Nephron (organoid): ENCODE measurements at regions not wholly inside any gene's neighbourhood (a gene's known extent, or its start where the extent isn't known, plus 50 kb on each side); places are given as distances from the start of the nearest gene placed in this dataset.
"Not testable (repeated sequence)": the region's sequence is repeated elsewhere in the genome, so short reads cannot be mapped to it uniquely, and the experiment has no call there.

Source experiments
- H3K27ac Mint-ChIP-seq, 3 experiments: 2 replicates each; pipeline ENCODE4 v1.8.0; 2020; ENCODE audit warnings: mixed read lengths in 3 of 3, mild to moderate bottlenecking in 2 of 3, moderate library complexity in 1 of 3
- H3K27me3 Mint-ChIP-seq: 2 replicates; pipeline ENCODE4 v1.8.0; 2021; ENCODE audit warnings: low read depth, mild to moderate bottlenecking, moderate library complexity, mixed read lengths
- H3K36me3 Mint-ChIP-seq: 2 replicates; pipeline ENCODE4 v1.8.0; 2020; ENCODE audit warnings: low read depth, mixed read lengths
- H3K4me1 Mint-ChIP-seq: 2 replicates; pipeline ENCODE4 v1.8.0; 2020; ENCODE audit warnings: mixed read lengths
- H3K4me3 Mint-ChIP-seq, 3 experiments: 2 replicates each; pipeline ENCODE4 v1.8.0; 2020; ENCODE audit warnings: mild to moderate bottlenecking in 3 of 3, mixed read lengths in 3 of 3, moderate library complexity in 2 of 3
- H3K9me3 Mint-ChIP-seq: 2 replicates; pipeline ENCODE4 v1.8.0; 2020; ENCODE audit warnings: mixed read lengths
- TF ChIP-seq, protein P1 (sequence below), 3 experiments: fragments of 200-600 bp; sonication (generic); IDR thresholded peaks; one replicate each; pipeline ENCODE4 v1.5.0; 2021; ENCODE audit warnings: antibody characterized with exemption in 3 of 3; ENCODE audit not compliant: unreplicated experiment in 3 of 3

- peaks cover 29% of the 10 kb centered on the region for H3K9me3 Mint-ChIP-seq
- not testable (repeated sequence) for H3K4me1 Mint-ChIP-seq, H3K36me3 Mint-ChIP-seq, H3K4me3 Mint-ChIP-seq, H3K27me3 Mint-ChIP-seq, H3K27ac Mint-ChIP-seq
Measured at GRCh38 chr22:16730894-16731293, 94.3 kb downstream of the XKR3 start.

DNA sequence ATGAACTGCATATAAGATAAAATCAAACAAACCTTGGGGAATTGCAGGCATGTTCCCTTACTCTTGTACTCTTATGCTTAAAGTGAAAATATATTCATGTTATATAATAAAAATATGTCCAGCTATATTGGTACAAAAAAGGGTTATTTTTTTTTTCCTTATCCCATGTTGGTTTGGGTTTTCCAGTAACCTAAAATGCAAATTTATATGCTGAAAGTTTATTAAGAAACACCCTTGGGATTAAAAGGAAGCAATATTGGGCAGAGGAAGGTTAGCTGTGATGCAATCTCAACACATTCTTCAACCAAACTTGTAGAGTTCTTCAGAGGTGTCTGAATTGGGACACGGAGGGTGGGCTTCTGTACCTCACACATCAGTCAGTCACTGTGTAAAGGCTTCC, 97.7 kb downstream of the XKR3 start:
- H3K27me3 Mint-ChIP-seq, H3K4me3 Mint-ChIP-seq, H3K27ac Mint-ChIP-seq, H3K36me3 Mint-ChIP-seq, H3K4me1 Mint-ChIP-seq: not testable (repeated sequence)
- H3K9me3 Mint-ChIP-seq = peaks cover 29% of the 10 kb centered on the region

- H3K4me3 Mint-ChIP-seq, H3K4me1 Mint-ChIP-seq, H3K36me3 Mint-ChIP-seq, H3K27me3 Mint-ChIP-seq, H3K27ac Mint-ChIP-seq: not testable (repeated sequence)
- peaks cover 25% of the 10 kb centered on the region for H3K9me3 Mint-ChIP-seq
Measured at GRCh38 chr22:16723241-16723640, 102.0 kb downstream of the XKR3 start.

GRCh38 chr22:16722564-16722963, 102.6 kb downstream of the XKR3 start:
- H3K9me3 Mint-ChIP-seq = peaks cover 29% of the 10 kb centered on the region
- H3K4me3 Mint-ChIP-seq, H3K27me3 Mint-ChIP-seq, H3K36me3 Mint-ChIP-seq, H3K27ac Mint-ChIP-seq, H3K4me1 Mint-ChIP-seq: not testable (repeated sequence)

- peaks cover 27% of the 10 kb centered on the region for H3K9me3 Mint-ChIP-seq
- no peaks in the 10 kb centered on the region for H3K36me3 Mint-ChIP-seq
- H3K4me3 Mint-ChIP-seq = no peak overlapping the region
- no peak overlapping the region for H3K27ac Mint-ChIP-seq
- no peaks in the 10 kb centered on the region for H3K4me1 Mint-ChIP-seq
- TF ChIP-seq, protein P1, sequence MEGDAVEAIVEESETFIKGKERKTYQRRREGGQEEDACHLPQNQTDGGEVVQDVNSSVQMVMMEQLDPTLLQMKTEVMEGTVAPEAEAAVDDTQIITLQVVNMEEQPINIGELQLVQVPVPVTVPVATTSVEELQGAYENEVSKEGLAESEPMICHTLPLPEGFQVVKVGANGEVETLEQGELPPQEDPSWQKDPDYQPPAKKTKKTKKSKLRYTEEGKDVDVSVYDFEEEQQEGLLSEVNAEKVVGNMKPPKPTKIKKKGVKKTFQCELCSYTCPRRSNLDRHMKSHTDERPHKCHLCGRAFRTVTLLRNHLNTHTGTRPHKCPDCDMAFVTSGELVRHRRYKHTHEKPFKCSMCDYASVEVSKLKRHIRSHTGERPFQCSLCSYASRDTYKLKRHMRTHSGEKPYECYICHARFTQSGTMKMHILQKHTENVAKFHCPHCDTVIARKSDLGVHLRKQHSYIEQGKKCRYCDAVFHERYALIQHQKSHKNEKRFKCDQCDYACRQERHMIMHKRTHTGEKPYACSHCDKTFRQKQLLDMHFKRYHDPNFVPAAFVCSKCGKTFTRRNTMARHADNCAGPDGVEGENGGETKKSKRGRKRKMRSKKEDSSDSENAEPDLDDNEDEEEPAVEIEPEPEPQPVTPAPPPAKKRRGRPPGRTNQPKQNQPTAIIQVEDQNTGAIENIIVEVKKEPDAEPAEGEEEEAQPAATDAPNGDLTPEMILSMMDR (IDR thresholded peaks at IDR 0.05; ENCODE audit: unreplicated experiment in 3 of 3) = no peak
- H3K27me3 Mint-ChIP-seq = no peaks in the 10 kb centered on the region
Measured at GRCh38 chr22:16721961-16722360, 103.2 kb downstream of the XKR3 start.

DNA sequence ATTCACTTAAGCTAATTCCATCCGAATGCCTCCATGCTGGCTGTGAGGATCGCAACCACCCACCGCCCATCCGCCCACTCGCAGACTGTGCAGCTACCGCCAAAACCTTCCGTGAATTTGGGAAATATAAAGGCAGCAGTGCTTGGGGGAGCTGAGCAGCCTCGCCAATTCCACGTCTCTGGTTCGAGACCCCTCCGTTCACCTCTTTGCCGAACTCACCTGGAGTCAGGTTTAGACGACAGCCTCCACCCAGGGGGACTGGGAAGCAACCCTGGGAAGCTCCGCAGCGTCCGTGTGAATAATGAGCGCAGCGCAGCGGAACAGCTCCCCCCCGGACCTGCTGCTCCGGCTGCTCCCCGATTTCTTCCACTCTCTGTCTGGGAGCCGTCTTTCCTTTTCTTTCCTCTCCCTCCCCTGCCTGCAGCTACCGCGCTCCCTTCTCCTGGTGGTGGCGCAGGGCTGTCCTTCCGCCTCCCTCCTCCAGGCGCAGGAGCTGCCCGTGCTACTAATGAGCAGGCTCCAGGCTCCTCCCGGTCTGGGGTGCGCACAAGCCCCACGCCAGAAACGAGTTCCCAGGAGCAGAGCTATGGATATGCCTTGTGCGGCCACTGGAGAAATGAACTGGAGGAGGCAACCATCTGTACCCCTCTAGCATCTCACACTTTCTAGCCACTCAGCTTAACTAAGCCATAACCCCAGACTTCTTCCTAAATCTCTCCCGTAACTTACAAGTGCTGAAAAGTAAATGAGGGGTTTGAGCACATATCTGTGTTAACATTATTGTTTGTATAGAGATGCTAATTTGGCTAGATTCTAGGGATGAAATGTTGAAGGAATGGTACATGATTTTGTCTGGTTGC, 107.3 kb downstream of the XKR3 start:
- no peaks in the 10 kb centered on the region for H3K36me3 Mint-ChIP-seq
- no peak overlapping the region for H3K4me3 Mint-ChIP-seq
- no peaks in the 10 kb centered on the region for H3K27me3 Mint-ChIP-seq
- H3K4me1 Mint-ChIP-seq = no peaks in the 10 kb centered on the region
- no peak overlapping the region for H3K27ac Mint-ChIP-seq
- TF ChIP-seq, protein P1 (IDR thresholded peaks at IDR 0.05; ENCODE audit: unreplicated experiment in 3 of 3) = no peak
- H3K9me3 Mint-ChIP-seq = peaks cover 20% of the 10 kb centered on the region

DNA sequence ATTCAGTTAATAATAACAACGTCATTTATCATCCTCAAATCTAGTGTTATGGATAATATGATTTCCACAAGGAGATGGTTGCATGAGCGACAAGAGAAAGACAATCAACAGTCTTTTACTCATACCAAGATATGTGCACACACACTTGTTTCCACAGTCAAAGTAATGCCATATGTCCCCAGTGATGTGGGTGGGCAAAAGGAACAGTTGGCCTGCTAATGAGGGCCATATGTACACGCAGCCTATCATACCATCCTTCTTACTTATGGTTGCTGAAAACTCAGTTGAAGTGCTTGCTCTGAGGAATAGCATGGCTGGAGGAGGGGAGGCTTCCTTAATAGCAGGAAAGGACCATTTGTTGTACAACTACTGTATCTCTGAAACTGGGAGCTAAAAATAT, 110.6 kb downstream of the XKR3 start:
- not testable (repeated sequence) for H3K4me1 Mint-ChIP-seq, H3K27ac Mint-ChIP-seq, H3K27me3 Mint-ChIP-seq, H3K4me3 Mint-ChIP-seq, H3K36me3 Mint-ChIP-seq
- H3K9me3 Mint-ChIP-seq = peaks cover 24% of the 10 kb centered on the region

- not testable (repeated sequence) for H3K4me1 Mint-ChIP-seq
- H3K9me3 Mint-ChIP-seq = peaks cover 62% of the 10 kb centered on the region
Measured at GRCh38 chr22:16702318-16702870, 109.8 kb upstream of the CCT8L2 start.

GRCh38 chr22:16700390-16700789, 107.8 kb upstream of the CCT8L2 start:
- H3K36me3 Mint-ChIP-seq, H3K4me1 Mint-ChIP-seq, H3K4me3 Mint-ChIP-seq, H3K27ac Mint-ChIP-seq, H3K27me3 Mint-ChIP-seq: not testable (repeated sequence)
- peaks cover 71% of the 10 kb centered on the region for H3K9me3 Mint-ChIP-seq

More at GRCh38 chr22:16702318-16702870, 109.8 kb upstream of the CCT8L2 start:
- not testable (repeated sequence) for H3K4me3 Mint-ChIP-seq, H3K36me3 Mint-ChIP-seq, H3K27ac Mint-ChIP-seq, H3K27me3 Mint-ChIP-seq
